GM12878 (cell line): ENCODE measurements at regions not wholly inside any gene's neighbourhood (a gene's known extent, or its start where the extent isn't known, plus 50 kb on each side); places are given as distances from the start of the nearest gene placed in this dataset.

ENCODE experiments used
- BCL11A ChIP-seq: IDR thresholded peaks from 2 replicates; pipeline ENCODE4 v1.6.1; 2011; ENCODE audit warnings: low read depth, low read length
- BRCA1 ChIP-seq: IDR thresholded peaks from 2 replicates; pipeline ENCODE4 v1.6.1; 2011; ENCODE audit warnings: low read depth, low read length, improper control_type of control experiment
- CREB1 ChIP-seq: IDR thresholded peaks from 2 replicates; pipeline ENCODE4 v1.6.1; 2012; ENCODE audit warnings: low read depth, mild to moderate bottlenecking, inconsistent platforms
- IKZF1 ChIP-seq: fragments of 450-650 bp; conservative IDR thresholded peaks from 2 replicates; pipeline ENCODE4 v1.6.1; 2017; ENCODE audit warnings: antibody characterized with exemption, mild to moderate bottlenecking
- IRF3 ChIP-seq: fragments of 450-650 bp; IDR thresholded peaks from 2 replicates; pipeline ENCODE4 v1.6.1; 2014; ENCODE audit warnings: mild to moderate bottlenecking
- KAT2A ChIP-seq: conservative IDR thresholded peaks from 2 replicates; pipeline ENCODE4 v1.6.1; 2011; ENCODE audit warnings: low read depth, low read length; ENCODE audit not compliant: control insufficient read depth
- KDM1A ChIP-seq: fragments of 200-600 bp; sonication (generic); IDR thresholded peaks from 2 replicates; pipeline ENCODE4 v1.6.1; 2016; ENCODE audit warnings: borderline replicate concordance
- MTA2 ChIP-seq: fragments of 450-650 bp; IDR thresholded peaks from 2 replicates; pipeline ENCODE4 v1.6.1; 2016; ENCODE audit warnings: low read depth, mild to moderate bottlenecking, moderate library complexity
- MXI1 ChIP-seq: fragments of 150-350 bp; IDR thresholded peaks from 2 replicates; pipeline ENCODE4 v1.6.1; 2011; ENCODE audit warnings: low read depth, mild to moderate bottlenecking, inconsistent platforms, low read length, improper control_type of control experiment
- NR2C1 ChIP-seq: fragments of 450-650 bp; IDR thresholded peaks from 2 replicates; pipeline ENCODE4 v1.6.1; 2017; ENCODE audit warnings: antibody characterized with exemption, mild to moderate bottlenecking, moderate library complexity
- POLR2AphosphoS2 ChIP-seq: IDR thresholded peaks from 2 replicates; pipeline ENCODE4 v1.6.1; 2011; ENCODE audit warnings: low read depth, mild to moderate bottlenecking, low read length, improper control_type of control experiment, moderate library complexity
- POU2F2 ChIP-seq: IDR thresholded peaks from 3 replicates; pipeline ENCODE4 v1.6.1; 2011; ENCODE audit warnings: low read depth, mild to moderate bottlenecking, low read length, borderline replicate concordance
- RAD51 ChIP-seq: fragments of 450-650 bp; IDR thresholded peaks from 2 replicates; pipeline ENCODE4 v1.6.1; 2016; ENCODE audit warnings: moderate library complexity, mild to moderate bottlenecking, inconsistent platforms
- RBBP5 ChIP-seq: fragments of 200-600 bp; sonication (generic); conservative IDR thresholded peaks from 2 replicates; pipeline ENCODE4 v1.6.1; 2016
- REST ChIP-seq: IDR thresholded peaks from 2 replicates; pipeline ENCODE4 v1.6.1; 2012; ENCODE audit warnings: mild to moderate bottlenecking, low read depth, low read length
- RUNX3 ChIP-seq: IDR thresholded peaks from 2 replicates; pipeline ENCODE4 v1.6.1; 2012; ENCODE audit warnings: low read length, inconsistent platforms
- SMAD1 ChIP-seq: fragments of 450-650 bp; IDR thresholded peaks from 2 replicates; pipeline ENCODE4 v1.6.1; 2018; ENCODE audit warnings: mild to moderate bottlenecking, low read depth; ENCODE audit not compliant: partially characterized antibody
- SMAD5 ChIP-seq: IDR thresholded peaks from 2 replicates; pipeline ENCODE4 v1.6.1; 2016; ENCODE audit warnings: antibody characterized with exemption, low read depth
- SREBF2 ChIP-seq: IDR thresholded peaks from 2 replicates; pipeline ENCODE4 v1.6.1; 2012; ENCODE audit warnings: mild to moderate bottlenecking, low read length
- TARDBP ChIP-seq: IDR thresholded peaks from 2 replicates; pipeline ENCODE4 v1.6.1; 2016; ENCODE audit warnings: borderline replicate concordance
- TCF3 ChIP-seq: IDR thresholded peaks from 2 replicates; pipeline ENCODE4 v1.6.1; 2012; ENCODE audit warnings: low read depth, mild to moderate bottlenecking, low read length, borderline replicate concordance; ENCODE audit not compliant: insufficient read depth
- ZNF217 ChIP-seq: fragments of 450-650 bp; IDR thresholded peaks from 2 replicates; pipeline ENCODE4 v1.6.1; 2017; ENCODE audit warnings: antibody characterized with exemption, mild to moderate bottlenecking
- ZNF24 ChIP-seq: fragments of 450-650 bp; IDR thresholded peaks from 2 replicates; pipeline ENCODE4 v1.6.1; 2017; ENCODE audit warnings: antibody characterized with exemption, mild to moderate bottlenecking
- ZSCAN29 ChIP-seq: fragments of 450-650 bp; IDR thresholded peaks from 2 replicates; pipeline ENCODE4 v1.6.1; 2017; ENCODE audit warnings: mild to moderate bottlenecking, moderate library complexity
- TF ChIP-seq, protein P1 (sequence below): fragments of 450-650 bp; formaldehyde crosslinking; IDR thresholded peaks from 2 replicates; pipeline ENCODE4 v1.4.0; 2020; ENCODE audit warnings: mild to moderate bottlenecking, moderate library complexity
- TF ChIP-seq, protein P2 (sequence below): IDR thresholded peaks from 2 replicates; pipeline ENCODE4 v1.6.1; 2011; ENCODE audit warnings: low read depth, low read length, improper control_type of control experiment, borderline replicate concordance

DNA sequence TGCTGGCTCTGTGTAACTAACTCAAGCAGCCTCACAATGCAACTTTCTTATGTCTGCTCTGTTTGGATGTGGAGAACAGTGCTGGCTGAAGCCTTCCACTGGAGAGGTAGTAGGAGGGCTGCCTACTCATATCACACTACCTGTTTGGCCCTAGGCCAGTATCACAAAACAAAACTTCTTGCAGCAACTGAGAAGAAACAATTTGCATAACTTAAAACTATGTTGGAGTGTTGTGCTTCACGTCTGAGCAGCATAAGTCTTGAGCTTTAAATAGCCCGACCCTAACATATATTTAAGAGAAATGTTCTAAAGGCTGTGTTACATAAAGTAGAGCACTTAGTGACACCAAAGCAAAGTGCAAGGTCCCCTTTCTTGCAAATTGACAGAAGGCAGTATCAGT, 204.9 kb upstream of the ACVR2A start (continued):
- TF ChIP-seq RUNX3 (peak; percentile 54), KDM1A (no peak), ZNF24 (no peak), TCF3 (no peak), BRCA1 (no peak), CREB1 (no peak), POLR2AphosphoS2 (no peak), KAT2A (no peak), SMAD5 (no peak), MXI1 (no peak), RBBP5 (no peak), IRF3 (no peak), SREBF2 (no peak), TARDBP (no peak), SMAD1 (peak; percentile 96), ZNF217 (0 out of 2 replicates have a peak, but pooled peaks have one; percentile 26), RAD51 (no peak), IKZF1 (no peak; the same call in 1 of the 2 replicates), REST (no peak), BCL11A (no peak), NR2C1 (no peak), ZSCAN29 (no peak), MTA2 (no peak), POU2F2 (peak; percentile 94)
- TF ChIP-seq, protein P1, sequence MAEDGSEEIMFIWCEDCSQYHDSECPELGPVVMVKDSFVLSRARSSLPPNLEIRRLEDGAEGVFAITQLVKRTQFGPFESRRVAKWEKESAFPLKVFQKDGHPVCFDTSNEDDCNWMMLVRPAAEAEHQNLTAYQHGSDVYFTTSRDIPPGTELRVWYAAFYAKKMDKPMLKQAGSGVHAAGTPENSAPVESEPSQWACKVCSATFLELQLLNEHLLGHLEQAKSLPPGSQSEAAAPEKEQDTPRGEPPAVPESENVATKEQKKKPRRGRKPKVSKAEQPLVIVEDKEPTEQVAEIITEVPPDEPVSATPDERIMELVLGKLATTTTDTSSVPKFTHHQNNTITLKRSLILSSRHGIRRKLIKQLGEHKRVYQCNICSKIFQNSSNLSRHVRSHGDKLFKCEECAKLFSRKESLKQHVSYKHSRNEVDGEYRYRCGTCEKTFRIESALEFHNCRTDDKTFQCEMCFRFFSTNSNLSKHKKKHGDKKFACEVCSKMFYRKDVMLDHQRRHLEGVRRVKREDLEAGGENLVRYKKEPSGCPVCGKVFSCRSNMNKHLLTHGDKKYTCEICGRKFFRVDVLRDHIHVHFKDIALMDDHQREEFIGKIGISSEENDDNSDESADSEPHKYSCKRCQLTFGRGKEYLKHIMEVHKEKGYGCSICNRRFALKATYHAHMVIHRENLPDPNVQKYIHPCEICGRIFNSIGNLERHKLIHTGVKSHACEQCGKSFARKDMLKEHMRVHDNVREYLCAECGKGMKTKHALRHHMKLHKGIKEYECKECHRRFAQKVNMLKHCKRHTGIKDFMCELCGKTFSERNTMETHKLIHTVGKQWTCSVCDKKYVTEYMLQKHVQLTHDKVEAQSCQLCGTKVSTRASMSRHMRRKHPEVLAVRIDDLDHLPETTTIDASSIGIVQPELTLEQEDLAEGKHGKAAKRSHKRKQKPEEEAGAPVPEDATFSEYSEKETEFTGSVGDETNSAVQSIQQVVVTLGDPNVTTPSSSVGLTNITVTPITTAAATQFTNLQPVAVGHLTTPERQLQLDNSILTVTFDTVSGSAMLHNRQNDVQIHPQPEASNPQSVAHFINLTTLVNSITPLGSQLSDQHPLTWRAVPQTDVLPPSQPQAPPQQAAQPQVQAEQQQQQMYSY (CRISPR knock-in tag), result no peak
- TF ChIP-seq, protein P2, sequence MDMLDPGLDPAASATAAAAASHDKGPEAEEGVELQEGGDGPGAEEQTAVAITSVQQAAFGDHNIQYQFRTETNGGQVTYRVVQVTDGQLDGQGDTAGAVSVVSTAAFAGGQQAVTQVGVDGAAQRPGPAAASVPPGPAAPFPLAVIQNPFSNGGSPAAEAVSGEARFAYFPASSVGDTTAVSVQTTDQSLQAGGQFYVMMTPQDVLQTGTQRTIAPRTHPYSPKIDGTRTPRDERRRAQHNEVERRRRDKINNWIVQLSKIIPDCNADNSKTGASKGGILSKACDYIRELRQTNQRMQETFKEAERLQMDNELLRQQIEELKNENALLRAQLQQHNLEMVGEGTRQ, result no peak
